ENCODE measurements at regions not wholly inside any gene's neighbourhood (a gene's known extent, or its start where the extent isn't known, plus 50 kb on each side); places are given as distances from the start of the nearest gene placed in this dataset.

DNA sequence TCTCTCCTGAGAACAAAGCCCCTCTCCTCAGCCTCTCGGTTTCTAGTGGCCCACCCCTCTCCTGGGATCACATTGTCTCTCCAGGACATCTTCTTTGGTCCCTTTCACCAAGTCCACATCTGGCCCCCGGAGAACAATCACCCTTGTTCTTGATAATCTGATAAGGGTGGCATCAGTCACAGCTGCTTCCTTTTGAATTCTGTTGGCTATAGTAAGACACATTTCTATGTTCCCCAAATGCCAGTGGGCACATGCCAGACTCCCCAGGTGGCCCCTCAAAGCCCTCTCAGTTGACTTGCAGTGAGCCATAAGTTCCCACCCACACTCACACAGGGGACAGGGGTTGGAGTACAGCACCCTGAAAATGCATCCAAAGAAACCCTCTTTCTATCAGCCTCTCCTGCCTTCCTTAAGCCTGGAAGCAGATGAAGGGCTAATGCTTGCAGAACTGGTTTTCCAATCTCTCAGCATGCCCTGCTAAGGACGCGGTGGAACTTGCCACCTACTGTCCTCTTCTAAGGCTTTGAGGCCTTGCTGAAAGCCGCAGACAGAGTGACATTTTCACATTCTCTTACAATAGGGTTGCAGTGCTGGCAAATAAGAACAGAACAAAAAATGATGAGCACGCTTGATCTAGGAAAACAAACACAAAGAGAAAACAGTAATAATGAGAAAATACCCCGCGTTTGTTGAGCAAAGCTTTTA is 101.3 kb upstream of the SLCO3A1 start:
- TF ChIP-seq EZH2 (IDR thresholded peaks at IDR 0.05; ENCODE audit: low read length, missing control alignments) = no peak
- TF ChIP-seq, protein P1, sequence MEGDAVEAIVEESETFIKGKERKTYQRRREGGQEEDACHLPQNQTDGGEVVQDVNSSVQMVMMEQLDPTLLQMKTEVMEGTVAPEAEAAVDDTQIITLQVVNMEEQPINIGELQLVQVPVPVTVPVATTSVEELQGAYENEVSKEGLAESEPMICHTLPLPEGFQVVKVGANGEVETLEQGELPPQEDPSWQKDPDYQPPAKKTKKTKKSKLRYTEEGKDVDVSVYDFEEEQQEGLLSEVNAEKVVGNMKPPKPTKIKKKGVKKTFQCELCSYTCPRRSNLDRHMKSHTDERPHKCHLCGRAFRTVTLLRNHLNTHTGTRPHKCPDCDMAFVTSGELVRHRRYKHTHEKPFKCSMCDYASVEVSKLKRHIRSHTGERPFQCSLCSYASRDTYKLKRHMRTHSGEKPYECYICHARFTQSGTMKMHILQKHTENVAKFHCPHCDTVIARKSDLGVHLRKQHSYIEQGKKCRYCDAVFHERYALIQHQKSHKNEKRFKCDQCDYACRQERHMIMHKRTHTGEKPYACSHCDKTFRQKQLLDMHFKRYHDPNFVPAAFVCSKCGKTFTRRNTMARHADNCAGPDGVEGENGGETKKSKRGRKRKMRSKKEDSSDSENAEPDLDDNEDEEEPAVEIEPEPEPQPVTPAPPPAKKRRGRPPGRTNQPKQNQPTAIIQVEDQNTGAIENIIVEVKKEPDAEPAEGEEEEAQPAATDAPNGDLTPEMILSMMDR (conservative IDR thresholded peaks at IDR 0.05 in 1 of 2, IDR thresholded peaks at IDR 0.05 in 1 of 2; ENCODE audit: low read depth in 1 of 2, low read length in 2 of 2) = no peak
- no peak overlapping the region for H2AFZ ChIP-seq (ENCODE audit: low read length)
- no peaks in the 10 kb centered on the region for H3K4me1 ChIP-seq (ENCODE audit: control insufficient read depth, extremely low read depth, insufficient read depth, low read length)
- H3K4me2 ChIP-seq (ENCODE audit: extremely low read depth, insufficient read depth, low read length) = no peak overlapping the region
- no peak overlapping the region for H3K4me3 ChIP-seq (replicated peaks in 1 of 4; ENCODE audit: control extremely low read depth in 1 of 4, insufficient read depth in 1 of 4, low read depth in 3 of 4, low read length in 4 of 4)
- H3K9ac ChIP-seq (ENCODE audit: insufficient read depth, low read length) = no peak overlapping the region
- H3K9me3 ChIP-seq (ENCODE audit: control insufficient read depth, insufficient read depth, low read depth, low read length) = no peaks in the 10 kb centered on the region
- no peak overlapping the region for H3K27ac ChIP-seq (ENCODE audit: insufficient read depth, low read length)
- H3K36me3 ChIP-seq (ENCODE audit: control insufficient read depth, insufficient read depth, low read length) = no peaks in the 10 kb centered on the region
- no peak for DNase-seq (ENCODE audit: low read depth in 2 of 2)
- no peaks in the 10 kb centered on the region for H3K79me2 ChIP-seq (ENCODE audit: control insufficient read depth, insufficient read depth, low read length)
- no peaks in the 10 kb centered on the region for H4K20me1 ChIP-seq (ENCODE audit: control insufficient read depth, extremely low read depth, insufficient read depth, low read length)
- no peaks in the 10 kb centered on the region for H3K27me3 ChIP-seq (ENCODE audit: control insufficient read depth, insufficient read depth, low read length)

DNA sequence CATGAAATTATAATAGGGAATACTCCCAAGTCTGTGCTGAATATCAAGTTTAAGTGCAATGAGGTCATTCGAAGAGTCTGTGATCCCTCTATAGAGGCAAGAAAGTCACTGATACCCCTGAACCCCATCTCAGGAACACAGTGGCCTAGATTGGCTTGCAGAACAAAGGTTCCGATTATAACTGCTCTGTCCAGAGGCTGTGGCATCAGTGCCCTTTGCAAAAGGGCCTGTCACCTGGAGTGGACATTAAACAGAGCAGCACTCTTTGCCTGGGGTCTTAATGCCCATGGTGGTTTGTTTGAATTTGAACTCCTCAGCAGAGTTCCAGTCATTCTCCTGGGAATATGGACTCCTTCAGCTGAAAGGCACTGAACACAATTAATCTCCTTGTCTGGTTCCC is 93.9 kb upstream of the SLCO3A1 start:
- Histone ChIP-seq H3K27ac (ENCODE audit: insufficient read depth, low read length) (no peak overlapping the region), H3K9me3 (ENCODE audit: control insufficient read depth, insufficient read depth, low read depth, low read length) (no peaks in the 10 kb centered on the region), H4K20me1 (ENCODE audit: control insufficient read depth, extremely low read depth, insufficient read depth, low read length) (no peaks in the 10 kb centered on the region), H3K36me3 (ENCODE audit: control insufficient read depth, insufficient read depth, low read length) (no peaks in the 10 kb centered on the region), H3K4me2 (ENCODE audit: extremely low read depth, insufficient read depth, low read length) (no peak overlapping the region), H2AFZ (ENCODE audit: low read length) (no peak overlapping the region), H3K4me3 (replicated peaks in 1 of 4; ENCODE audit: control extremely low read depth in 1 of 4, insufficient read depth in 1 of 4, low read depth in 3 of 4, low read length in 4 of 4) (no peak overlapping the region), H3K27me3 (ENCODE audit: control insufficient read depth, insufficient read depth, low read length) (no peaks in the 10 kb centered on the region), H3K9ac (ENCODE audit: insufficient read depth, low read length) (no peak overlapping the region), H3K79me2 (ENCODE audit: control insufficient read depth, insufficient read depth, low read length) (no peaks in the 10 kb centered on the region), H3K4me1 (ENCODE audit: control insufficient read depth, extremely low read depth, insufficient read depth, low read length) (no peaks in the 10 kb centered on the region)
- TF ChIP-seq EZH2 (IDR thresholded peaks at IDR 0.05; ENCODE audit: low read length, missing control alignments) = no peak
- TF ChIP-seq, protein P1 (conservative IDR thresholded peaks at IDR 0.05 in 1 of 2, IDR thresholded peaks at IDR 0.05 in 1 of 2; ENCODE audit: low read depth in 1 of 2, low read length in 2 of 2) = no peak
- DNase-seq (ENCODE audit: low read depth in 2 of 2) = no peak

DNA sequence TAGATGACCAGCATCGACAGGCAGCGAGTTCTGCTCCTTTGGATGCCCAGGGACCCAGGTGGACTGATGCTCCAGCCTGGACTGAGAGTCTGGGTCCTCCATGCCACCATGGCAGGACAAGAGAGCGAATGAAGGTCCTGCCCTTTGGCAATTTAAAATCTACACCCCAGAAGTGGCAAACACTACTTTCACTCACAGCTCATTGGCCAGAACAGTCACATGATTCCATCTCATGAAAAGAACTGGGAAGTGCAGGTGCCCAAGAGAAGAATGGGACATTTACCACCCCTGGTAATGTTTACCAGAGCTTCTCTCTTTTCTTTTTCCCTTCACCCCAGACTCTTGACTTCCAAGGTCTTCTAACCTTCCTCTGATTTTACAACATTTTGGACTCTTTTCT is 87.8 kb upstream of the SLCO3A1 start:
- H3K36me3 ChIP-seq (ENCODE audit: control insufficient read depth, insufficient read depth, low read length) = no peaks in the 10 kb centered on the region
- no peak overlapping the region for H3K4me2 ChIP-seq (ENCODE audit: extremely low read depth, insufficient read depth, low read length)
- no peak overlapping the region for H3K9ac ChIP-seq (ENCODE audit: insufficient read depth, low read length)
- no peaks in the 10 kb centered on the region for H3K27me3 ChIP-seq (ENCODE audit: control insufficient read depth, insufficient read depth, low read length)
- H3K4me1 ChIP-seq (ENCODE audit: control insufficient read depth, extremely low read depth, insufficient read depth, low read length) = no peaks in the 10 kb centered on the region
- no peaks in the 10 kb centered on the region for H3K79me2 ChIP-seq (ENCODE audit: control insufficient read depth, insufficient read depth, low read length)
- H4K20me1 ChIP-seq (ENCODE audit: control insufficient read depth, extremely low read depth, insufficient read depth, low read length) = no peaks in the 10 kb centered on the region
- H3K9me3 ChIP-seq (ENCODE audit: control insufficient read depth, insufficient read depth, low read depth, low read length) = no peaks in the 10 kb centered on the region
- H3K4me3 ChIP-seq (replicated peaks in 1 of 4; ENCODE audit: control extremely low read depth in 1 of 4, insufficient read depth in 1 of 4, low read depth in 3 of 4, low read length in 4 of 4) = no peak overlapping the region
- DNase-seq (ENCODE audit: low read depth in 2 of 2) = no peak
- no peak overlapping the region for H3K27ac ChIP-seq (ENCODE audit: insufficient read depth, low read length)
- TF ChIP-seq, protein P1 (conservative IDR thresholded peaks at IDR 0.05 in 1 of 2, IDR thresholded peaks at IDR 0.05 in 1 of 2; ENCODE audit: low read depth in 1 of 2, low read length in 2 of 2) = no peak
- TF ChIP-seq EZH2 (IDR thresholded peaks at IDR 0.05; ENCODE audit: low read length, missing control alignments) = no peak
- H2AFZ ChIP-seq (ENCODE audit: low read length) = no peak overlapping the region
